ENCODE measurements at regions not wholly inside any gene's neighbourhood (a gene's known extent, or its start where the extent isn't known, plus 50 kb on each side); places are given as distances from the start of the nearest gene placed in this dataset.

- in situ Hi-C loops (cut with MboI; ENCODE audit: low sequenced_read_pairs), result no loop called here
Observed at GRCh38 chr2:133716166-133716565, 147.9 kb upstream of the NCKAP5 start.

GRCh38 chr2:133717497-133717896, 149.2 kb upstream of the NCKAP5 start:
- in situ Hi-C loops (cut with MboI; ENCODE audit: low sequenced_read_pairs), result no loop called here

GRCh38 chr2:133718688-133719201, 150.5 kb upstream of the NCKAP5 start:
- in situ Hi-C loops (cut with MboI; ENCODE audit: low sequenced_read_pairs), result no loop called here

GRCh38 chr2:133720429-133720828, 152.2 kb upstream of the NCKAP5 start:
- in situ Hi-C loops (cut with MboI; ENCODE audit: low sequenced_read_pairs), result no loop called here

- in situ Hi-C loops (cut with MboI; ENCODE audit: low sequenced_read_pairs), result no loop called here
Observed at GRCh38 chr2:133721118-133721517, 152.9 kb upstream of the NCKAP5 start.

GRCh38 chr2:133723133-133723532, 154.9 kb upstream of the NCKAP5 start:
- in situ Hi-C loops (cut with MboI; ENCODE audit: low sequenced_read_pairs), result no loop called here

- in situ Hi-C loops (cut with MboI; ENCODE audit: low sequenced_read_pairs), result no loop called here
Observed at GRCh38 chr2:133726973-133727372, 158.7 kb upstream of the NCKAP5 start.

GRCh38 chr2:133732059-133732458, 163.8 kb upstream of the NCKAP5 start:
- in situ Hi-C loops (cut with MboI; ENCODE audit: low sequenced_read_pairs), result no loop called here

- in situ Hi-C loops (cut with MboI; ENCODE audit: low sequenced_read_pairs), result no loop called here
Observed at GRCh38 chr2:133732982-133733900, 165.0 kb upstream of the NCKAP5 start.

GRCh38 chr2:133733901-133734255, 165.6 kb upstream of the NCKAP5 start:
- in situ Hi-C loops (cut with MboI; ENCODE audit: low sequenced_read_pairs), result no loop called here

GRCh38 chr2:133734716-133735495, 166.6 kb upstream of the NCKAP5 start:
- in situ Hi-C loops (cut with MboI; ENCODE audit: low sequenced_read_pairs), result no loop called here

GRCh38 chr2:133736674-133737073, 168.4 kb upstream of the NCKAP5 start:
- in situ Hi-C loops (cut with MboI; ENCODE audit: low sequenced_read_pairs), result no loop called here

GRCh38 chr2:133737242-133737993, 169.2 kb upstream of the NCKAP5 start:
- in situ Hi-C loops (cut with MboI; ENCODE audit: low sequenced_read_pairs), result no loop called here

GRCh38 chr2:133739039-133739438, 170.8 kb upstream of the NCKAP5 start:
- in situ Hi-C loops (cut with MboI; ENCODE audit: low sequenced_read_pairs), result no loop called here

- in situ Hi-C loops (cut with MboI; ENCODE audit: low sequenced_read_pairs), result no loop called here
Observed at GRCh38 chr2:133740500-133740899, 172.2 kb upstream of the NCKAP5 start.

- in situ Hi-C loops (cut with MboI; ENCODE audit: low sequenced_read_pairs), result no loop called here
Observed at GRCh38 chr2:133748007-133748700, 179.9 kb upstream of the NCKAP5 start.

GRCh38 chr2:133753665-133754064, 185.4 kb upstream of the NCKAP5 start:
- in situ Hi-C loops (cut with MboI; ENCODE audit: low sequenced_read_pairs), result no loop called here

GRCh38 chr2:133755480-133756300, 187.4 kb upstream of the NCKAP5 start:
- in situ Hi-C loops (cut with MboI; ENCODE audit: low sequenced_read_pairs), result no loop called here

GRCh38 chr2:133756833-133757232, 188.6 kb upstream of the NCKAP5 start:
- in situ Hi-C loops (cut with MboI; ENCODE audit: low sequenced_read_pairs), result no loop called here

GRCh38 chr2:133760376-133760775, 192.1 kb upstream of the NCKAP5 start:
- in situ Hi-C loops (cut with MboI; ENCODE audit: low sequenced_read_pairs), result no loop called here

All from HL-60/S4 treated with phorbol 12-myristate 13-acetate at 8.2 ng/mL for 4 days and 3 days (cell line).